Duodenal mucosa (tissue), 2 donors: ENCODE measurements at regions not wholly inside any gene's neighbourhood (a gene's known extent, or its start where the extent isn't known, plus 50 kb on each side); places are given as distances from the start of the nearest gene placed in this dataset.
"Not testable (repeated sequence)": the region's sequence is repeated elsewhere in the genome, so short reads cannot be mapped to it uniquely, and the experiment has no call there.

ENCODE experiments used
- H3K27ac ChIP-seq: one replicate; pipeline ENCODE4 v1.7.0; 2013; ENCODE audit warnings: low read depth, low read length
- H3K27me3 ChIP-seq, 2 donors: one replicate each; pipeline ENCODE4 v1.7.0; 2013; ENCODE audit warnings: low read length in 2 of 2, control low read depth in 1 of 2; ENCODE audit not compliant: insufficient read depth in 2 of 2, control insufficient read depth in 1 of 2
- H3K36me3 ChIP-seq, 2 donors: one replicate each; pipeline ENCODE4 v1.7.0; 2013; ENCODE audit warnings: low read length in 2 of 2, control low read depth in 1 of 2; ENCODE audit not compliant: insufficient read depth in 2 of 2, control insufficient read depth in 1 of 2
- H3K4me1 ChIP-seq, 2 donors: one replicate each; pipeline ENCODE4 v1.7.0; 2013; ENCODE audit warnings: low read length in 2 of 2, control low read depth in 1 of 2; ENCODE audit not compliant: insufficient read depth in 2 of 2, control insufficient read depth in 1 of 2
- H3K4me3 ChIP-seq, 2 donors: one replicate each; pipeline ENCODE4 v1.7.0; 2013; ENCODE audit warnings: low read length in 2 of 2, low read depth in 1 of 2
- H3K9ac ChIP-seq, 2 donors: one replicate each; pipeline ENCODE4 v1.7.0; 2013; ENCODE audit warnings: low read length in 2 of 2, low read depth in 1 of 2
- H3K9me3 ChIP-seq, 2 donors: one replicate each; pipeline ENCODE4 v1.7.0; 2013; ENCODE audit warnings: low read length in 2 of 2, control low read depth in 1 of 2; ENCODE audit not compliant: control insufficient read depth in 1 of 2

- not testable (repeated sequence) for H3K27me3 ChIP-seq, H3K36me3 ChIP-seq, H3K9ac ChIP-seq, H3K4me3 ChIP-seq, H3K27ac ChIP-seq, H3K4me1 ChIP-seq, H3K9me3 ChIP-seq
Observed at GRCh38 chr6:144470201-144470600, 185.1 kb downstream of the UTRN start.

- Histone ChIP-seq H3K27me3 (no peaks in the 10 kb centered on the region), H3K9ac (no peak overlapping the region), H3K4me3 (no peak overlapping the region), H3K4me1 (no peaks in the 10 kb centered on the region), H3K27ac (no peak overlapping the region), H3K9me3 (no peaks in the 10 kb centered on the region), H3K36me3 (peaks cover 6 to 9% of the 10 kb centered on the region in 2 donors)
Observed at GRCh38 chr6:144471986-144472385, 186.9 kb downstream of the UTRN start.

GRCh38 chr6:144474290-144474689, 189.2 kb downstream of the UTRN start:
- no peak overlapping the region for H3K9ac ChIP-seq
- H3K36me3 ChIP-seq = peaks cover 6 to 9% of the 10 kb centered on the region in 2 donors
- H3K4me3 ChIP-seq = no peak overlapping the region
- H3K9me3 ChIP-seq = no peaks in the 10 kb centered on the region
- no peaks in the 10 kb centered on the region for H3K4me1 ChIP-seq
- H3K27me3 ChIP-seq = no peaks in the 10 kb centered on the region
- no peak overlapping the region for H3K27ac ChIP-seq

GRCh38 chr6:144474904-144475303, 189.8 kb downstream of the UTRN start:
- H3K4me3 ChIP-seq = no peak overlapping the region

GRCh38 chr6:144475411-144475810, 190.3 kb downstream of the UTRN start:
- no peaks in the 10 kb centered on the region for H3K4me1 ChIP-seq
- no peak overlapping the region for H3K9ac ChIP-seq
- no peak overlapping the region for H3K27ac ChIP-seq
- H3K36me3 ChIP-seq = peaks cover 6 to 16% of the 10 kb centered on the region in 2 donors
- no peaks in the 10 kb centered on the region for H3K9me3 ChIP-seq
- no peaks in the 10 kb centered on the region for H3K27me3 ChIP-seq
- no peak overlapping the region for H3K4me3 ChIP-seq

More at GRCh38 chr6:144474904-144475303, 189.8 kb downstream of the UTRN start:
- Histone ChIP-seq H3K36me3 (peaks cover 6 to 11% of the 10 kb centered on the region in 2 donors), H3K9ac (no peak overlapping the region), H3K27me3 (no peaks in the 10 kb centered on the region), H3K27ac (no peak overlapping the region), H3K9me3 (no peaks in the 10 kb centered on the region), H3K4me1 (no peaks in the 10 kb centered on the region)

GRCh38 chr6:144476286-144476685, 191.2 kb downstream of the UTRN start:
- H3K9ac ChIP-seq = no peak overlapping the region
- peaks cover 6 to 17% of the 10 kb centered on the region in 2 donors for H3K36me3 ChIP-seq

GRCh38 chr6:144477396-144477795, 192.3 kb downstream of the UTRN start:
- peaks cover 6 to 17% of the 10 kb centered on the region in 2 donors for H3K36me3 ChIP-seq
- H3K4me3 ChIP-seq = no peak overlapping the region
- H3K9ac ChIP-seq = no peak overlapping the region
- H3K9me3 ChIP-seq = no peaks in the 10 kb centered on the region
- no peaks in the 10 kb centered on the region for H3K27me3 ChIP-seq
- H3K27ac ChIP-seq = no peak overlapping the region
- no peaks in the 10 kb centered on the region for H3K4me1 ChIP-seq

More at GRCh38 chr6:144476286-144476685, 191.2 kb downstream of the UTRN start:
- Histone ChIP-seq H3K27ac (no peak overlapping the region), H3K4me1 (no peaks in the 10 kb centered on the region), H3K9me3 (no peaks in the 10 kb centered on the region), H3K4me3 (no peak overlapping the region), H3K27me3 (no peaks in the 10 kb centered on the region)

GRCh38 chr6:144477856-144478255, 192.7 kb downstream of the UTRN start:
- no peaks in the 10 kb centered on the region for H3K4me1 ChIP-seq
- no peaks in the 10 kb centered on the region for H3K27me3 ChIP-seq
- no peak overlapping the region for H3K4me3 ChIP-seq
- no peak overlapping the region for H3K27ac ChIP-seq
- no peak overlapping the region for H3K9ac ChIP-seq
- H3K9me3 ChIP-seq = no peaks in the 10 kb centered on the region
- peaks cover 6 to 17% of the 10 kb centered on the region in 2 donors for H3K36me3 ChIP-seq

- H3K9ac ChIP-seq = no peak overlapping the region
- no peaks in the 10 kb centered on the region for H3K4me1 ChIP-seq
- no peak overlapping the region for H3K27ac ChIP-seq
- H3K4me3 ChIP-seq = no peak overlapping the region
- no peaks in the 10 kb centered on the region for H3K27me3 ChIP-seq
- H3K9me3 ChIP-seq = no peaks in the 10 kb centered on the region
- peaks cover 6 to 17% of the 10 kb centered on the region in 2 donors for H3K36me3 ChIP-seq
Observed at GRCh38 chr6:144478483-144478882, 193.3 kb downstream of the UTRN start.

GRCh38 chr6:144479991-144480390, 194.9 kb downstream of the UTRN start:
- H3K9ac ChIP-seq = no peak overlapping the region
- H3K27me3 ChIP-seq = no peaks in the 10 kb centered on the region
- H3K4me1 ChIP-seq = no peaks in the 10 kb centered on the region
- peaks cover 3 to 13% of the 10 kb centered on the region in 2 donors for H3K36me3 ChIP-seq
- H3K4me3 ChIP-seq = no peak overlapping the region
- H3K9me3 ChIP-seq = no peaks in the 10 kb centered on the region
- no peak overlapping the region for H3K27ac ChIP-seq

- Histone ChIP-seq H3K4me1 (no peaks in the 10 kb centered on the region), H3K27me3 (no peaks in the 10 kb centered on the region), H3K27ac (no peak overlapping the region), H3K9me3 (no peaks in the 10 kb centered on the region), H3K4me3 (no peak overlapping the region), H3K36me3 (peaks cover 3 to 15% of the 10 kb centered on the region in 2 donors), H3K9ac (no peak overlapping the region)
Observed at GRCh38 chr6:144480473-144480872, 195.3 kb downstream of the UTRN start.
